ENCODE measurements at regions not wholly inside any gene's neighbourhood (a gene's known extent, or its start where the extent isn't known, plus 50 kb on each side); places are given as distances from the start of the nearest gene placed in this dataset.

DNA sequence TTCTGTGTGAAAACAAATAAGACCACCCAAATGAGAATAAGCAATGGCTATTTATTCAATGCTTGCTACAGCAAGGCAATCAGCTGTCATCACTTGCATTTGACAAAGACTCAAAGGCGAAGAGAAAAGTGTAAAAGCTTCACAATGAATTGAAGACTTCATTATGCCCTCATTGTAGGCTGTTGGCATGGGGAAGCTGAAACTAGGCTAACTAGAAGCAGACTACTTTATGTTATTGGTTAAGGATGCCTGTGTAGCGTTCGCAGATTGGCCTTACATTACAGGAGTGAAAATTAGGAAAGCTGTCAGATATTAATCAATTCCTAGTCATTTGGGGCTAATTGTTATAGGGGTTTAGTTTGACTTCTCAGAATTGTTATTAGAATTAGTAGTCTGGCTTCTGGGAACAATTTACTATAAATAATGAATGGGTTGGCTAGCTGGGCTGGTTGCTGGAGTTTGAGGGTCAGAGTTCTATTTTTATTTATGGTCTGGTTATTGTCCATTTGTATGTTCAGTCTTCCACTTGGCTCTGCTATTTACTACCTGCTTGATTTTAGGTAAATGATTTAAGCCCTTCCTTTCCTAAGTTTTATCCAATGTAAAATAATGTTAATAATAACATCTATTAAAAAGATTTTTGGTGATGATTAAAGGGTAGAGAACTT, 437.2 kb upstream of the SYT4 start:
- TF ChIP-seq, protein P1, sequence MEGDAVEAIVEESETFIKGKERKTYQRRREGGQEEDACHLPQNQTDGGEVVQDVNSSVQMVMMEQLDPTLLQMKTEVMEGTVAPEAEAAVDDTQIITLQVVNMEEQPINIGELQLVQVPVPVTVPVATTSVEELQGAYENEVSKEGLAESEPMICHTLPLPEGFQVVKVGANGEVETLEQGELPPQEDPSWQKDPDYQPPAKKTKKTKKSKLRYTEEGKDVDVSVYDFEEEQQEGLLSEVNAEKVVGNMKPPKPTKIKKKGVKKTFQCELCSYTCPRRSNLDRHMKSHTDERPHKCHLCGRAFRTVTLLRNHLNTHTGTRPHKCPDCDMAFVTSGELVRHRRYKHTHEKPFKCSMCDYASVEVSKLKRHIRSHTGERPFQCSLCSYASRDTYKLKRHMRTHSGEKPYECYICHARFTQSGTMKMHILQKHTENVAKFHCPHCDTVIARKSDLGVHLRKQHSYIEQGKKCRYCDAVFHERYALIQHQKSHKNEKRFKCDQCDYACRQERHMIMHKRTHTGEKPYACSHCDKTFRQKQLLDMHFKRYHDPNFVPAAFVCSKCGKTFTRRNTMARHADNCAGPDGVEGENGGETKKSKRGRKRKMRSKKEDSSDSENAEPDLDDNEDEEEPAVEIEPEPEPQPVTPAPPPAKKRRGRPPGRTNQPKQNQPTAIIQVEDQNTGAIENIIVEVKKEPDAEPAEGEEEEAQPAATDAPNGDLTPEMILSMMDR (IDR thresholded peaks at IDR 0.05), result no peak
- Histone ChIP-seq H3K27me3 (no peaks in the 10 kb centered on the region), H3K27ac (no peak overlapping the region), H3K4me3 (no peak overlapping the region), H3K36me3 (no peaks in the 10 kb centered on the region), H3K9me3 (no peaks in the 10 kb centered on the region), H3K4me1 (no peaks in the 10 kb centered on the region)
- DNase-seq, result no peak
- intact Hi-C loops (cut with DNase I; ENCODE audit: low total_unique reads), result no loop called here

DNA sequence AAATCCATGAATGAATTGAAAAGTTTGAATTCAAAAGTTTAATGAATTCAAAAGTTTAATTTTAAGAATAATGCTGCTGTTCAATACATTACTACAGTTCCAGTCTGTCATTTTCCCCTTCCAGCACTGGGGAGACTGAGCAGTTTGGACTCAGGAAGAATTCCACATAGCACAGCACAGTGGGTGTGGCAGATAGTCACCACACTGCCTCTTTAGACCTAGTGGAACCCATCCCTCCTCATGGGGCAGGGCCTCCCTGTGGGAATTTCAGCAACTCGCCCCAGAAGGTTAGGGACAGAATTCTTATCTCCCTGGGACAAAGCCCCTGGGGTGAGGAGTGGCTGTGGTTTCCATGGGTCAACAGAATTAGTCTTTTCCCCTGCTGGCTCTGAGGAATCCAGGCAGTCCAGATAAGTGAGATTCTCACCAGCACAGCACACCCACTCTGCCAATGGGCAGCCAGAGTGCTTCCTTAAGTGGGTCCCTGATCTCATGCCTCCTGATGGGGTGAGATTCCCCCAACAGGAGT, 442.0 kb upstream of the SYT4 start:
- Histone ChIP-seq H3K27me3 (no peaks in the 10 kb centered on the region), H3K4me1 (no peaks in the 10 kb centered on the region), H3K9me3 (peaks cover 0 to 9% (median 5%) of the 10 kb centered on the region in 3 donors), H3K4me3 (no peak overlapping the region), H3K36me3 (no peaks in the 10 kb centered on the region), H3K27ac (no peak overlapping the region)
- no peak for DNase-seq
- intact Hi-C loops (cut with DNase I; ENCODE audit: low total_unique reads), result no loop called here
- TF ChIP-seq, protein P1 (IDR thresholded peaks at IDR 0.05), result no peak

DNA sequence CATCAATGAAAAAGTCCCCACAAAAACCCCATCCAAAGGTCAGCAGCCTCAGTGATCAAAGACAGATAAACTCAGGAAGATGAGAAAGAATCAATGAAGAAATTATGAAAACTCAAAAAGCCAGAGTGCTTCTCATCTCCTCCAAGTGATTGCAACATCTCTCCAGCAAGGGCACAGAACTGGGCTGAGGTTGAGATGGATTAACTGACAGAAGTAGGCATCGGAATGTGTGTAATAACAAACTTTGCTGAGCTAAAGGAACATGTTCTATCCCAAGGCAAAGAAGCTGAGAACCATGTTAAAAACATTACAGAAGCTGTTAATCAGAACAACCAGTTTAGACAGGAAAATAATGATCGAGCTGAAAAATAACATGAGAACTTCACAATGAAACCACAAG, 442.8 kb upstream of the SYT4 start:
- TF ChIP-seq, protein P1 (IDR thresholded peaks at IDR 0.05), result no peak
- no peak for DNase-seq
- Histone ChIP-seq H3K27me3 (no peaks in the 10 kb centered on the region), H3K36me3 (no peaks in the 10 kb centered on the region), H3K27ac (no peak overlapping the region), H3K4me3 (no peak overlapping the region), H3K4me1 (no peaks in the 10 kb centered on the region), H3K9me3 (peaks cover 0 to 9% (median 5%) of the 10 kb centered on the region in 3 donors)
- intact Hi-C loops (cut with DNase I; ENCODE audit: low total_unique reads), result no loop called here

DNA sequence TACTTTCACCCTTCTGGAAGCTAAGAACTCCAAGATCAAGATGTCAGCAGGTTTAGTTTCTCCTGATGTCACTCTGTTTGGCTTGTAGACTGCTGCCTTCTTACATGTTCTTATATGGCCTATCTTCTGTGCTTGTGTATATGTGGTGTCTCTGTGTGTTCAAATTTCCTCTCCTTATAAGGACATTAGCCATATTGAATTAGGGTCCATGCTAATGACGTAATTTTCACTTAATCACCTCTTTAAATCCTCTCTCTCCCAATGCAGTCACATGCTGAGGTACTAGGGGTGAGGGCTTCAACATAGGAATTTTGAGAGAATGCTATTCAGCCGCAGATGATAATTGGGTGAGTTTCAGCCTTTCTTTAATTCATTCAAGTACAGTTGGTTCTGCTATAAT, 458.3 kb upstream of the SYT4 start:
- H3K4me3 ChIP-seq, result no peak overlapping the region
- no peak for DNase-seq
- H3K27ac ChIP-seq, result no peak overlapping the region

DNA sequence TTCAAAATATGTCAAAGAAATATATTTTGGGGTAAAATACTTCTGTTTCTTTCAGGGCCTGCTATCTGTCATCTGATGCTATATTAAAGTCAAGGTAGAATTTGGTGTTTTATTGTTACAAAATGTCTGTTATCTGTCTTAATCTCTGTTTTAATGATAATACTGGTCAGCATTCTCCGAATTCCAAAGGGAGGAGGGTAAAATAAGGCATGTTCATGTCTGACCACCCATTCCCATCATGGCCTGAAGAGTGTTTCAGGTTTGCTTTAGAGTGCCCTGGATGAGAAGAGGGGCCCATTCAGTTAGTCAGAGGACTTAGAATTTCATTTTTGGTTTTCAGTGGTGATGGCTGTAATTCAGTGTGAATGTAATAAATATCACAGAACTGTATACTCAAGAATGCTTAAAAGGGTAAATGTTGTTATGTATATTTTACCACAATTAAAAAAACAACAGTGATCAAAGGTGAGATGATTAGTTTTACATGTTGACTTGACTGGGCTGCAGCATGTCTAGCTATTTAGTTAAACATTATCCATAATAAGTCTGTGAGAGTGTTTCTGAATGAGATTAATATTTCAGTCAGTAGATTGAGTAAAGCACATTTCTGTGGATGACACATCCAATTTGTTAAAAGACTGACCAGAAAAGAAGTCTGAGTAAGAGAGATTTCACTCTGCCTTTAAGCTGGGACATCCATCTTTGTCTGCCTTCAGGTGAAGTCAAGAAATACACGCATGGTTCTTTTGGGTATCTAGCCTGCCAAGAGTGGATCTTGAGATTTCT, 467.9 kb upstream of the SYT4 start:
- Histone ChIP-seq H3K4me1 (no peaks in the 10 kb centered on the region), H3K36me3 (no peaks in the 10 kb centered on the region), H3K27me3 (no peaks in the 10 kb centered on the region), H3K27ac (no peak overlapping the region), H3K9me3 (peaks cover 0 to 8% (median 0%) of the 10 kb centered on the region in 3 donors), H3K4me3 (no peak overlapping the region)
- DNase-seq, result no peak
- intact Hi-C loops (cut with DNase I; ENCODE audit: low total_unique reads), result no loop called here
- TF ChIP-seq, protein P1 (IDR thresholded peaks at IDR 0.05), result no peak

More for the DNA sequence above, 458.3 kb upstream of the SYT4 start:
- Histone ChIP-seq H3K9me3 (peaks cover 0 to 11% (median 0%) of the 10 kb centered on the region in 3 donors), H3K36me3 (no peaks in the 10 kb centered on the region), H3K4me1 (no peaks in the 10 kb centered on the region), H3K27me3 (no peaks in the 10 kb centered on the region)
- intact Hi-C loops (cut with DNase I; ENCODE audit: low total_unique reads), result no loop called here
- TF ChIP-seq, protein P1 (IDR thresholded peaks at IDR 0.05), result no peak

Data from tibial artery (tissue), 4 donors.